ENCODE measurements at regions not wholly inside any gene's neighbourhood (a gene's known extent, or its start where the extent isn't known, plus 50 kb on each side); places are given as distances from the start of the nearest gene placed in this dataset.

DNA sequence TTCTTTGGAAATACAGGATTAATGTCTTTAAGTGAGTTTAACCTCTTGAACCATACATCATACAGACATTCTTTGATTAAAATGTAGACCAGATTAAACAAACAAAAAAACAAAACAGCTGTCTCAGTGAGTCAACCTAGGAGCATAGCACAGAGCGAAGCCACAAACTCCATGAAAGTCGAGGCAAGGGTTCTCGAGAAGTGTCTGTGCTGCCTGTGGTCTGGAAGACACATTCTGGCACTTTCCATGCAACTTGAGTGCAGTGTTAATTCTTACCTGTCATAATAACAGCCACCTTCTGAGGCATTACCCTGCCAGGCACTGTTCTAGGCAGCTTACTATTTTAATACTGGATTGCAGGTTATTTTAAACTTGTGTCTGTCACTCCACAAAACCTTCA is 435.5 kb upstream of the MMADHC start:
- Mint-ChIP-seq H3K4me1 (no peaks in the 10 kb centered on the region), H3K36me3 (no peaks in the 10 kb centered on the region), H3K27ac (no peak overlapping the region), H3K9me3 (no peaks in the 10 kb centered on the region), H3K4me3 (no peak overlapping the region), H3K27me3 (no peaks in the 10 kb centered on the region)
- DNase-seq (no peak), ATAC-seq (ENCODE audit: low read depth in 2 of 2) (no peak)

DNA sequence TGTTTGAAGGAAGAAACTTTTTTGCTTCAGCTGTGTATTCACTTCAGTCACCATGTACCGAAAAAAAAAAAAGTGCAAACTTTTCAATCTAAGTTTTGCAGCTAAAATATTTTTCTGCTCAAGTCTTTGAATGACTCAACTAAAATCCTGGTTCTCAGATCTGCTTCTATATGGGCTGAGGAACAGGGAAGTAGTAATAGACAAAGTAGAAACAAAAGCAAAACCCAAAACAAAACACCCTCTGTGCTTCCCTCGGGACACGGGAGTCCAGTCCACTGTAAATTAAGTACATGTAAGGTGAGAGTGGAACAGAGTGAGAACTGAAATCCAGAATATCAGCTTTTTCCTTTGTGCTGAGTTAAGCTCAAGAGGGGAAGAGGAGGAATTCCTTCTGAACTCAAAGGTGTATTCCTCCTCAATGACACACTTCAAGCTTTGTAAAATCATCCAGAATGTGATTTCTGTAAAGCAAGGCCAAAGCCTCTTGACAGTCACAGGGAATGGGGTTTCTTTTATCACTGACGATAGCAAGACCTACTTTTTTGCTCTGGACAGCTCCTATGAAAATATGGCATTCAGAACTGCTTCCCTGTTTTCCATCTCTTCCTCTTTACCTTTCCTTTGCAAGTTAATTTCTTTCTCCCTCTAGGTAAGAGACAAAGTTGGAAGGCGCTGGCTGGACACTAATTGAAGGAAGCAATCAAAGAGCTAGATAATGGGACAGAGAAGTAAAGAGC is 433.5 kb upstream of the MMADHC start:
- no peaks in the 10 kb centered on the region for H3K9me3 Mint-ChIP-seq
- no peak for DNase-seq
- no peak for ATAC-seq (ENCODE audit: low read depth in 2 of 2)
- H3K27ac Mint-ChIP-seq = no peak overlapping the region
- no peak overlapping the region for H3K4me3 Mint-ChIP-seq
- no peaks in the 10 kb centered on the region for H3K4me1 Mint-ChIP-seq
- H3K27me3 Mint-ChIP-seq = no peaks in the 10 kb centered on the region
- H3K36me3 Mint-ChIP-seq = no peaks in the 10 kb centered on the region

DNA sequence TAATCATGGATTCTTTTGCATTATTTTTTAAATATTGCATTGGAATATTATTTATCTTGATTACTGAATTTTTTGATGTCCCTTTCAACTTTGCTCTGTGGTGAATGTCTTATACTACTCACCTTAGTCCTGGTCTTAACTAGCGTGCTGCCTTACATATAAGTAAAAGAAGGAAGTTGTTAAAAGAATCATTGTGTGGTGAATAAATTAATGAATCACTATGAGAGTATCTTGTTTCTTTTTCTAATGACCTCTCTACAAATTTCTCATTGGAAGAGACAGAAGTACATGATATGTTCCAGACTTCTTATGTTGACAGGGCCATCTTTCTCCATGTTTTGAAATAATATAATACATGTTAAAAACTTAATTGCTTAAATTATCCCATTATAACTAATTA is 432.6 kb upstream of the MMADHC start:
- H3K36me3 Mint-ChIP-seq = no peaks in the 10 kb centered on the region
- ATAC-seq (ENCODE audit: low read depth in 2 of 2) = no peak
- no peaks in the 10 kb centered on the region for H3K27me3 Mint-ChIP-seq
- DNase-seq = no peak
- no peaks in the 10 kb centered on the region for H3K4me1 Mint-ChIP-seq
- H3K9me3 Mint-ChIP-seq = peaks cover 0 to 3% (median 0%) of the 10 kb centered on the region in 7 donors
- H3K27ac Mint-ChIP-seq = no peak overlapping the region
- no peak overlapping the region for H3K4me3 Mint-ChIP-seq

DNA sequence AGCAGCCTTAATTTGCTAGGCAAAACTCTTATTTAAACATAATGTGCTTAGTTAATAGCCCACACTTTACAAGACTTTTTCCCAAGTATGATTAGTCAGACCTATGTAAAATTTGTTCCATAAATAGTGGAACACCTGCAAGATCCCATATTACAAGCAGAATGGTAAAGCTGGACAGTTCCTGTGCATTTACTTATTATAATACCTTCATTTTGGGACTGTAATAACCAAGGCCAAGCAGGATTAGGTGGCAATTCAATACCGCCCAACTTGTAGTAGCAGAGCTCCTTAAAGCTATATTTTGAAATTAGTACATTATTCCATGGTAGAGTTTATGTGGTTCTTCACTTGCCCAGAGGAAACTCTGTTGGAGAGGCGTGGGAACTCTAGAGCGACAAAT is 431.5 kb upstream of the MMADHC start:
- Mint-ChIP-seq H3K27me3 (no peaks in the 10 kb centered on the region), H3K4me1 (no peaks in the 10 kb centered on the region), H3K9me3 (peaks cover 0 to 3% (median 0%) of the 10 kb centered on the region in 7 donors), H3K27ac (no peak overlapping the region), H3K36me3 (no peaks in the 10 kb centered on the region), H3K4me3 (no peak overlapping the region)
- ATAC-seq (ENCODE audit: low read depth in 2 of 2) = no peak
- no peak for DNase-seq

DNA sequence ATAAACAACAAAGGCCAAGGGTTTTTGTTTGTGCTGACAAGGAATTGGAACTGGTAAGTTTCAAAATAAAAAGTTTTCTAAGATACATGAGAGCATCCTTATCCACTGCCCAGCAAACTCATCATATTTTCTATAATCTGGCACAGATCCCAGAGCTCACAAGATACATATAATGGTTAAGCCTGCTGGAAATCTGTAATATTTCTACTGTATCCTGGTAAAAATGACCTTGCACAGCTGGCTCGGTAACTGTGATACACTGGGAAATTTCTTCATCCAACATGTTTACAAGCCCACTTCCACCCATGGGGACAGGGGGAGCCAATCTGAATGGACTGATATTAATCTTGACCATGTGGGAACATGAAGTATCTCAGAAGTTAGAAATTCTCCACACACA is 425.4 kb upstream of the MMADHC start:
- Mint-ChIP-seq H3K9me3 (peaks cover 0 to 5% (median 0%) of the 10 kb centered on the region in 7 donors), H3K4me3 (no peak overlapping the region), H3K36me3 (no peaks in the 10 kb centered on the region), H3K4me1 (no peaks in the 10 kb centered on the region), H3K27ac (no peak overlapping the region), H3K27me3 (no peaks in the 10 kb centered on the region)
- no peak for DNase-seq
- no peak for ATAC-seq (ENCODE audit: low read depth in 2 of 2)

DNA sequence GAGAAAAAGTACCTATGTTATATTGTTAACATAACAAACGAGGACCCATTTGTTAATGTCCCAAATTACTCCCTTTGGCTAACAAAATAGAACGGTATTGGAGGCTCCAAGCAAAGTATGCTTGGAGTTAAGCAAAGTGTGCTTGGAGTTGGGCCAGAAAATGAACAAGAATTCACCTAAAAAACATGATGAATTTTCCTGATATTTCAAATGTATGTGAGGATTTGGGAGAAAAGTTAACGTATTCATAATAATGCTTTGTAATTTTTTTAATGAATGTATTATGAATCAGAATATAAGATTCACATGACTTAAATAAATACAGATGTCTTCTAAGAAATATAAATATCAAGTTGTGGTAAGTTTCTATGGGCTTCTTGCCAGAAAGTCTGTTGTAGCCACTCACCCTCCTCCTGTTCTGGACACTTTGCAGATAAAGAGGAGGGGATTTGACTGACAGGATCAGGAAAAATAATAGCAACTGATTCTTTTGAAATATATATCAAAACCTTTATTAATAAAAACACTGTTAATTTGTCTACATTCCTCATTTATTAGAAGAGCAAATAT is 423.7 kb upstream of the MMADHC start:
- no peak overlapping the region for H3K4me3 Mint-ChIP-seq
- H3K4me1 Mint-ChIP-seq = no peaks in the 10 kb centered on the region
- ATAC-seq (ENCODE audit: low read depth in 2 of 2) (no peak), DNase-seq (no peak)
- no peaks in the 10 kb centered on the region for H3K27me3 Mint-ChIP-seq
- no peaks in the 10 kb centered on the region for H3K36me3 Mint-ChIP-seq
- H3K9me3 Mint-ChIP-seq = peaks cover 0 to 5% (median 0%) of the 10 kb centered on the region in 7 donors
- no peak overlapping the region for H3K27ac Mint-ChIP-seq

DNA sequence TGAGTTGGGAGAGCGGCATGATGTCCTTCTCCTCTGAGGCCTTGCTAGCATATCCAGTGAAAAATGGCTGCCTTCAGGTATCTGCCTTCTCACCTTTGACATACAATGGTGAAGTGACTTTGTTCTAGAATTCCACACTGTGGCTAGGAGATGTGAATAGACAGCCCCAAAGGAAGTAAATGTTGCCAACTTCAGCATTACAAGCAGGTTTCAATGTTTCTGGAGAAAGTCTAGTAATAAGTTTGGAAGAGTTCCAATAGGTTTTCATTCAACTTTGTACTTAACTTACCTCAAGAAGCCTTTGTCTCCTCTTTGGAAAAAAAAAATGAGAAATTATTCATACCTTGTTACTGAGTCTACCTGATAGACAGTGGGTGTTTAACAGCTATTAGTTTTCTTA is 421.3 kb upstream of the MMADHC start:
- H3K27me3 Mint-ChIP-seq = no peaks in the 10 kb centered on the region
- no peak for ATAC-seq (ENCODE audit: low read depth in 2 of 2)
- H3K4me1 Mint-ChIP-seq = no peaks in the 10 kb centered on the region
- H3K4me3 Mint-ChIP-seq = no peak overlapping the region
- H3K27ac Mint-ChIP-seq = no peak overlapping the region
- H3K9me3 Mint-ChIP-seq = peaks cover 0 to 2% (median 0%) of the 10 kb centered on the region in 7 donors
- H3K36me3 Mint-ChIP-seq = no peaks in the 10 kb centered on the region
- DNase-seq = no peak

DNA sequence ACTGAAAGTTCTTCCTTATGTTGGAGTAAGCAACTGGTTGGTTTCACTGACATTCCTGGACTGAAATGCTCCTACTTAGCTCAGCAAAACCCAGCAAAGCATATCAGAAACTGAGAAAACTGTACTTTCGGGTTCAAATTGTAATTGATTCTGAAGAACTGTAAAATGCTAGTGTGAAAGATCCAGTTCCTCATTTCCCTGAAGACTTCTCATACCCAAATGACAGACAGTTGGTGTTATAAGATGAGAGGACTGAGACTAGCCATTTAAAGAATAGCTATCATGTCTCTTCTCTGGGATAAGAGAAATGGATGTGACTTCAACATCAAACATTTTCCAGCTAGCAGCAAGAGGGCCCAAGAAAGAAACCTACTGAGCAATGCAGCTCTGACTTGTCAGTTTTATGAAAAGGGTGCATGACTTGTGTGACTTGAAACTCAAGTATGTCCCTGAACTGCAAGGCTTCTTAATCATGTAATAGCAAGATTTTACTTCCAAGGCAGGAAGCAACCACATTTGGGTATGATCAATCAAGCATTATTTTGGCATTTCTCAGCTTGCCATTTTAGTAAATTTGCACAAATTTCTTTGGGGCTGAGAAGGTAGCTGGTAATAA is 420.3 kb upstream of the MMADHC start:
- ATAC-seq (ENCODE audit: low read depth in 2 of 2) (no peak), DNase-seq (no peak)
- H3K27me3 Mint-ChIP-seq = no peaks in the 10 kb centered on the region
- H3K9me3 Mint-ChIP-seq = peaks cover 0 to 2% (median 0%) of the 10 kb centered on the region in 7 donors
- H3K27ac Mint-ChIP-seq = no peak overlapping the region
- H3K4me1 Mint-ChIP-seq = no peaks in the 10 kb centered on the region
- no peaks in the 10 kb centered on the region for H3K36me3 Mint-ChIP-seq
- H3K4me3 Mint-ChIP-seq = no peak overlapping the region

DNA sequence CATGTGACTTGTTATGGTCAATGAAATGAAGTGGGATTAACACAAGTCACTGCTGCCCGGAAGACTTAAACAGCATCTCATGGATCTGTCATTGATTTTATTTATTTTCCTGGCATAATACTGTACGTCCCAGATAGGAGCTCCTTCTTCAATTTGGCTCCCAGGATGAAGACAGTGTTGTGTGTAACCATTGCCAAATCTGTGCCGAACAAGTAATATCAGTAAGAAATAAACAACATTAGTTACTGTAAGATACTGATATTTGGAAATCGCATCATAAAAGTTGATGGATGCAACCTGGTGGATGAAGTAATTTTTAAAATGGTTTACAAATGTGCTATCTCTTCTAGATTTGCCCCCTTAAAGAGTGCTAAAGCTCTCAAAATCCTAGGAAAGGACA is 419.0 kb upstream of the MMADHC start:
- no peaks in the 10 kb centered on the region for H3K36me3 Mint-ChIP-seq
- H3K27me3 Mint-ChIP-seq = no peaks in the 10 kb centered on the region
- H3K27ac Mint-ChIP-seq = no peak overlapping the region
- peaks cover 0 to 4% (median 0%) of the 10 kb centered on the region in 7 donors for H3K9me3 Mint-ChIP-seq
- DNase-seq = no peak
- ATAC-seq (ENCODE audit: low read depth in 2 of 2) = no peak
- no peaks in the 10 kb centered on the region for H3K4me1 Mint-ChIP-seq
- H3K4me3 Mint-ChIP-seq = no peak overlapping the region

DNA sequence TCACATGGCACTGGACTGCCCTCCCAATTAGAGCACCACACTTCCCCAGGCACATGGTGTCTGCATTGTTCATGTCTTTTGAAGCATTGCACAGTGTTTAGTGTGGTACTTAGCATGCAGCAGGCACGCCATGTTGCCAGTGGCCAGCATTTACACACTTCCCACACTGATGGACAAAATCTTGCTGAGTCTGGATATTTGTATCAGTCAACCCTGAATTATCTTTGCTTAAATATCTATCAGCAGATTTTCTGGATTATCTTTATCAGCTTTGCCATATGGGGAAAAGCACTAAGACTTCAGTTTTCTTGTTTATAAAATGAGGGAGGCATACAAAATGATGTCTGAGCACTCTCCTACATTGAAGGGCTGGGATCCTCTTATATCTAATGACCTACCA is 416.0 kb upstream of the MMADHC start:
- no peaks in the 10 kb centered on the region for H3K4me1 Mint-ChIP-seq
- no peaks in the 10 kb centered on the region for H3K27me3 Mint-ChIP-seq
- H3K4me3 Mint-ChIP-seq = no peak overlapping the region
- H3K36me3 Mint-ChIP-seq = no peaks in the 10 kb centered on the region
- H3K9me3 Mint-ChIP-seq = peaks cover 0 to 8% (median 0%) of the 10 kb centered on the region in 7 donors
- ATAC-seq (ENCODE audit: low read depth in 2 of 2) (no peak), DNase-seq (no peak)
- no peak overlapping the region for H3K27ac Mint-ChIP-seq

DNA sequence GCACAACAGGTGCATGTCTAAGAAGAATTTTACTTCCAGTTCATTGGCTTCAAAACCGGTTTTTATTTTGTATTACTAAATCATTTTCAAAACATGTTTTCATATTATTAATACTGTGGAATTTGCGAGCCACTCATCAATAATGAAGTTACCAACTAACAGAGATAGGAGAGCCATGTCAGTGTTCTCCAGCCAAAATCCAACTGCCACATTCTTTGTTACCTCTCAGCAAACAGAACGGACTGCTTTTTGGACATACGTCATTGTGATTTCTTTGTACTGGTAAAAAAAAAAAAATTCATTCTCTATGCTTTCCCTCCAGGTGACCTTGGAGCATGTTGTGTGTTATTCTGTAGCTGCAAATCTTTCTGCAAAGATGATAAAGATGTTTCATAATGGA is 414.2 kb upstream of the MMADHC start:
- H3K9me3 Mint-ChIP-seq = peaks cover 0 to 13% (median 5%) of the 10 kb centered on the region in 7 donors
- no peak overlapping the region for H3K27ac Mint-ChIP-seq
- H3K4me3 Mint-ChIP-seq = no peak overlapping the region
- ATAC-seq (ENCODE audit: low read depth in 2 of 2) (no peak), DNase-seq (no peak)
- no peaks in the 10 kb centered on the region for H3K36me3 Mint-ChIP-seq
- H3K4me1 Mint-ChIP-seq = no peaks in the 10 kb centered on the region
- H3K27me3 Mint-ChIP-seq = no peaks in the 10 kb centered on the region

DNA sequence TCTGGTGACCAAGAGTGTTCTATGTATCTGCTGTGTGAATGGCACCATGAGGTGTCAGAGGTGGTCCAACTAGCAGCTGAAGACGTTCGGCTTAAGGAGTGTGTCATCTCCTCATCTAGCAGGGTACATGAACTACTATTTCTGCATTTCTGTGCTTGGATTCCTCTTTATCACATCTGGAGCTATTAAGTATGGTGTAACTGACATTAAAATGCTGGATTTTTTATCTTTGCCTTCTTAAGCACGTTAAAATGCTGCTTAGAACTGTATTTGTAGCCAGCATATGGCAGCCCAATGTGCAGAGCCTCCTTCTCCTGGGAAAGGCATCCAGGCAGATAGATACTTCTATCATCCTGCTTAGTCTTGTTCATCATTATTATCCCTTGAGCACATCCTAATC is 409.3 kb upstream of the MMADHC start:
- Mint-ChIP-seq H3K27ac (no peak overlapping the region), H3K36me3 (no peaks in the 10 kb centered on the region), H3K27me3 (no peaks in the 10 kb centered on the region), H3K9me3 (peaks cover 0 to 13% (median 7%) of the 10 kb centered on the region in 7 donors), H3K4me3 (no peak overlapping the region), H3K4me1 (no peaks in the 10 kb centered on the region)
- DNase-seq = no peak
- ATAC-seq (ENCODE audit: low read depth in 2 of 2) = no peak

DNA sequence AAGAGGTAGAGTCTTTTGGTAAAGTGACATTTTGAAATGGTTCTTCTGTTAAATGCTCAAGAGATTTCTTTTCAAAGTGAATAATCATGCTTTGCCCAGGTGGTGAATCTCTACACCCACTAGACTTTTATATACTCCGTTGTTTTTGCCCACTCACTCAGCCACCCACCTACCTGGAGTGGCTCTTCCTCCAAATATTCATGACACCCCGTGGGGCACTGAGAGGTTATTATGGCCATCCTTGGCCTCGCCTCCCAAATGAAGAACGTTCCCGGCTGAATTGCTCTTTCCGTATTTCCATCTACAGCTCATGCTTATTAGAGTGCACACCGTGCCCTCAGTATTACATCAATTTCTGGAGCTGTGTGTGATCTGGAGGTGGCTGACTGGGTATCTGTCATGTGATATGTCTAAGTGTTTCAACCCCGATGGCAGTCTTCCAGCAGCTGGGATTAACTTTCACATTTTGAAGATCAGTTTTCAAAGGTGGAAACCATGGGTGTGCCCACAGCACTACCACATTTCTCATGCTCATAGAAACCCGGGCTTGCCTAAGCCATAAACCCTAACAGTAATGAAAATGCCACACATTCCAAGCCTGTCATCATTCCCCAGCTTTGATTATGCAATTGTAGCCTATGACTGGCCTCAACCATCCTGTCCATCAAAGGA is 406.6 kb upstream of the MMADHC start:
- Mint-ChIP-seq H3K9me3 (peaks cover 0 to 13% (median 7%) of the 10 kb centered on the region in 7 donors), H3K36me3 (no peaks in the 10 kb centered on the region), H3K27ac (no peak overlapping the region), H3K4me3 (no peak overlapping the region), H3K4me1 (no peaks in the 10 kb centered on the region), H3K27me3 (no peaks in the 10 kb centered on the region)
- no peak for DNase-seq
- ATAC-seq (ENCODE audit: low read depth in 2 of 2) = no peak

DNA sequence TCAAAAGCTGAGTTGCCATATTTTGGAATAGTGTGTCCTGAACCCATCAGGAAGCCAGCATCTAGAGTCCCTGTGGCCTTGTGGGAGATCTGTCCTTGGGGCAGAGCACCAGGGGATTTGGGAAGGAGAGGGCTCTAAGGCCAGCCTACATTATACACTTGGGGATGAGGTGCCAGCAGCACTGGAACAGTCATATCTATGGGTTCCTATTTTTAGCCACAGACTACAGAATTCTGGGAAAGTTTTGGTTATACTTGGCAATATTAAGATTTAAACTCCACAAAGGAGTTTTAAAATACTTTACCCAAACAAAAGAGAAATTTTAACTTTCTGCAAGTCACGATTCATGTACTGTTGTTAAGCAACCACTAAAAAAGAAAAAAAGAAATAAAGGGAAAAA is 405.7 kb upstream of the MMADHC start:
- DNase-seq (no peak), ATAC-seq (ENCODE audit: low read depth in 2 of 2) (no peak)
- H3K9me3 Mint-ChIP-seq = peaks cover 0 to 13% (median 7%) of the 10 kb centered on the region in 7 donors
- no peak overlapping the region for H3K4me3 Mint-ChIP-seq
- no peak overlapping the region for H3K27ac Mint-ChIP-seq
- no peaks in the 10 kb centered on the region for H3K27me3 Mint-ChIP-seq
- no peaks in the 10 kb centered on the region for H3K4me1 Mint-ChIP-seq
- H3K36me3 Mint-ChIP-seq = no peaks in the 10 kb centered on the region
